Astrocyte of the spinal cord (primary cell): ENCODE measurements at regions not wholly inside any gene's neighbourhood (a gene's known extent, or its start where the extent isn't known, plus 50 kb on each side); places are given as distances from the start of the nearest gene placed in this dataset.

Experiments used
- DNase-seq: peaks from one replicate; pipeline ENCODE4 v3.0.0; 2011; ENCODE audit warnings: low read depth, low spot score
- H3K4me3 ChIP-seq: 2 replicates; pipeline ENCODE4 v1.5.1; 2011; ENCODE audit warnings: low read depth, mild to moderate bottlenecking, low read length, moderate library complexity
- in situ Hi-C: cut with HindIII; loops from 2 replicates; pipeline ENCODE4 v1.10.0; 2017; ENCODE audit warnings: low sequenced_read_pairs
- TF ChIP-seq, protein P1 (sequence below): IDR thresholded peaks from 2 replicates; pipeline ENCODE4 v1.5.1; 2012; ENCODE audit warnings: low read depth, mild to moderate bottlenecking, low read length, inconsistent platforms

DNA sequence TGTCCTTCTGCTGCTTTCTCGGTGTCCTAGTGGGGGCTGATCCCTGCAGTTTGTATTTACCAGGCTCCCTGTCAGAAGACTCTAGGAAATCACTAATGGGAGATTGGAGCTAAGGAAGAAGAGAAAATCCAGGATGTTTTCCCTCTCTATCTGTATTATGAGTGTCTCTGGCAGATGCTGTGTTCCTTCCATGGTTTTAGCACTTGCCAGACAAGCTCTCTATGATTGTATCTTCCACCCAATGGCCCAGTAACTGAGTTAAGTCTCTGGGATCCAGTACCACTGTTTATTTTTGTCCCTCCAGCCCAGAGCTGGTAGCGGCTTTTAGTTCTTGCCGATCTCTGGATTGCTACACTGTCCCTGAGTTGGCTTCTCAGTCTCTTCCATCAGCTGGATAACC is 494.8 kb upstream of the SLC39A10 start:
- H3K4me3 ChIP-seq: no peak overlapping the region
- DNase-seq: no peak
- TF ChIP-seq, protein P1, sequence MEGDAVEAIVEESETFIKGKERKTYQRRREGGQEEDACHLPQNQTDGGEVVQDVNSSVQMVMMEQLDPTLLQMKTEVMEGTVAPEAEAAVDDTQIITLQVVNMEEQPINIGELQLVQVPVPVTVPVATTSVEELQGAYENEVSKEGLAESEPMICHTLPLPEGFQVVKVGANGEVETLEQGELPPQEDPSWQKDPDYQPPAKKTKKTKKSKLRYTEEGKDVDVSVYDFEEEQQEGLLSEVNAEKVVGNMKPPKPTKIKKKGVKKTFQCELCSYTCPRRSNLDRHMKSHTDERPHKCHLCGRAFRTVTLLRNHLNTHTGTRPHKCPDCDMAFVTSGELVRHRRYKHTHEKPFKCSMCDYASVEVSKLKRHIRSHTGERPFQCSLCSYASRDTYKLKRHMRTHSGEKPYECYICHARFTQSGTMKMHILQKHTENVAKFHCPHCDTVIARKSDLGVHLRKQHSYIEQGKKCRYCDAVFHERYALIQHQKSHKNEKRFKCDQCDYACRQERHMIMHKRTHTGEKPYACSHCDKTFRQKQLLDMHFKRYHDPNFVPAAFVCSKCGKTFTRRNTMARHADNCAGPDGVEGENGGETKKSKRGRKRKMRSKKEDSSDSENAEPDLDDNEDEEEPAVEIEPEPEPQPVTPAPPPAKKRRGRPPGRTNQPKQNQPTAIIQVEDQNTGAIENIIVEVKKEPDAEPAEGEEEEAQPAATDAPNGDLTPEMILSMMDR: no peak
- in situ Hi-C loops: no loop called here

DNA sequence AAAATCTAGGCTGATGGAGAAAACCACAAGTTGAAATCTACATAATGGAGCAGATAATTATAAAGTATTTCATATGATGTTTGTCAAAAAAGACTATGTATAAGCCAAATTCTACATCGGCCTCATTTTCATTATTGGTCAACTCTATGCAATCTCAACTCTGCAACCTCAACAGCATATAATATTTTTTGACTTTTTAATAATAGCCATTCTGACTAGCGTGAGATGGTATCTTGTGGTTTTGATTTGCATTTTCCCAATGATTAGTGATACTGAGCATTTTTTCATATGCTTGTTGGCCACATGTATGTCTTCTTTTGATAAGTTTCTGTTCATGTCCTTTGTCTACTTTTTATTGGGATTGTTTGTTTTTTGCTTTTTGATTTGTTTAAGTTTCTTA is 496.1 kb upstream of the SLC39A10 start:
- no peak for DNase-seq
- TF ChIP-seq, protein P1: no peak
- no peak overlapping the region for H3K4me3 ChIP-seq
- in situ Hi-C loops: no loop called here

DNA sequence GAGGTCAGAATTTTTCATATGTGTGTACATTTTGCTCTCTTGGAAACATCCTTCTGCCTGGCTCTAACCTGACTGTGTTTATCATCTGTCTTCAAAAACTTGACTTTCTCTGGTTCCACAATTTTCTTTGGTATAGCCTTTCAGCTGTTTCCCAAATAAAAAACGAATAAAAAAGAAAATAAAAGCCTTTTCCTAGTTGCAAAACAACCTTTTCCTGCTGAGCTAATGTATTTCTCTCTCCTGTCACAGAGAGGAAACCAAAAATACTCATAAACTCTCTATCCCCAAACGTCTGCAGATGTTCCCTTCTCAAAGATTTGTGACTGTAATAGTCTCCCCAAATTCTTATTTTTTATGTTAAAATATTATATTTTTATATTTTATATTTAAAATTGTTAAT is 505.3 kb upstream of the SLC39A10 start:
- H3K4me3 ChIP-seq: no peak overlapping the region
- TF ChIP-seq, protein P1: no peak
- DNase-seq: no peak
- in situ Hi-C loops: no loop called here

DNA sequence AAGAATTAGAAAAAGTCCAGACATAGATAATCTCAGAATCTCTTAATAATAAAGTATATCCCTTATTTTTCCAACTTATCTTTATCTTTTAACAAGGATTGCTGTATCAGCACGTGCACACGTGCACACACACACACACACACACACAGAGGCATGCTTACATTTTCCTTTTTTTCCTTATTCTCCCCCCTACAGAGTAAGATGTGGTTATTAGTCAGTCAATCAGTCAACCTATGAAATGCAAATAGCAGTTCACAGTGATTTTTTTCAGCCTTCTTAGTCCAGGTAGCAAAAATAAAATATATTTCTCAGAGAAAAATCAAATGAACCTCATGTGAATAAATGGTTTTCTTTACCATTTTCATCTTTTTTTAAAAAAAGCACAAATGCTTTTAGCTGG is 506.2 kb upstream of the SLC39A10 start:
- DNase-seq: no peak
- H3K4me3 ChIP-seq: no peak overlapping the region
- TF ChIP-seq, protein P1: no peak
- in situ Hi-C loops: no loop called here

DNA sequence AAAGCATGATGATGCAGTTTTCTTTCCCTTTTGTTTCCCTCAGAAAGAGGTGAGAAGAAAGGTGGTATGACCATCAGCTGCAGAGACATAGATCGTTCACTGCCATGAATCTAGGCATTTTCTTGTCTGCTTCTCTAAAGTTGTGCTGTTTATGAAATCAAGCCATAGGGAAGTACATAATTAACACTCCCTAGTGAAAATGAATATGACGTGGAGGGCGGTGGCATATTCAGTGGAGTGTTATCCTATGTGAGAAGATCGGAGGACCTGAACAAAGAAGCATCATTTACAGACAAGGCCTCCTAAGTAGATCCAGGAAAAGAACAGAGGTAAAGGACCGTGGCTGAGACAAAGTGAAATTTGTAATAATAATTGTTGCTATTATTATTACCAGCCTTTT is 509.0 kb upstream of the SLC39A10 start:
- in situ Hi-C loops: no loop called here
- DNase-seq: no peak
- no peak overlapping the region for H3K4me3 ChIP-seq
- TF ChIP-seq, protein P1: no peak

DNA sequence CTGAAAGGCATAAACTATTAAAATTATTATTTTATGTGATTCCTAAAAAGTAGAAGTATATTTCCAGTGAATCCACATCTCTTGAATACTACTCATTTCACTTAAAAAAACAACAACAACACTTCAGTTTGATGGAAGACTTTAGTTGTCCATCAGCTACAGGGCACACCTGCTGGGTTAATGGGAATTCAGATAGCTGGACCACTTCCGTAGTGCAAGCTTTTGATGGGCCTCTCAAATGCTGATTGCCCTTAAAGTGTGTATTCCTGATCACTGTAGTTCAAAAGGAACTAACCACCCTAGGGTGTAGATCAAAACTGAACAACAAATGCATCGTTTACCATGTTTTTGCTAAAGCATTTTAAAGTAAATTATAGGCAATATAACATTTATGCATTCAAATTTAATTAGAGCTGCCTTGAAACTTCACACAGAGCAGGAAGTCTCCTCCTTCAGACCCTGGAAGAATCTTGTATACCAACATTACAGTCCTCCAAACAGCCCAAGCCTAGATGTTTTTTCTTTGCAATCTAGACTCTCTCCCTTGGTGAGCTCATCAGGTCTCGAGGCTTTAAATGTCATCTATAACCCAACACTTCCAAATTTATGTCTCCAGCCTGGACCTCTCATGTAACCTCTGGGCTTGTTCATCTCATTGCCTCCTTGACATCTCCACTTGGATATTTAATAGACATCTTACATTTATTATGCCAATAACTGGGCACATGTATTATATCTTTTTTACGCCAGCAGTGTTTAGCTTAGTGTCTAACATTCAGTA is 510.1 kb upstream of the SLC39A10 start:
- in situ Hi-C loops: no loop called here
- TF ChIP-seq, protein P1: no peak
- H3K4me3 ChIP-seq: no peak overlapping the region

More for the DNA sequence above, 510.1 kb upstream of the SLC39A10 start:
- DNase-seq: no peak
